ENCODE measurements at regions not wholly inside any gene's neighbourhood (a gene's known extent, or its start where the extent isn't known, plus 50 kb on each side); places are given as distances from the start of the nearest gene placed in this dataset.
"Not testable (repeated sequence)": the region's sequence is repeated elsewhere in the genome, so short reads cannot be mapped to it uniquely, and the experiment has no call there.

DNA sequence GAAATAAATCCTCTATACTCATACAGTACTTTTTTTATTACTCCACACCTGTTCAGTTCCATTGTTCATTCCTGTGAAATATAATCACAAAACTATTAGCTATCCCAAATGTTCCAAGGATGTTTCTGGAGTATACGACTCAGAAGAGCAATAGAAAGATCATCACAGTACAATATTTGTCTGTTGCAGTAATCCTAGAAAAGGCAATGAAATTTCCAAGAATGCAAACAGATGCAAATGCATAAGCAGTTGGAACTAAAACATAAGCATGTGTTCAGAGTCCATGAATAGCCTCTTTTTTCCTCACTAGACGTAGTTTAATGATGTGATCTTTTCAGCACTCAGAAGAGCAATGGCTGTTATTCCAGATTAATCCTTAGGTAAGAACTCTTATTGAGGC, 55.2 kb downstream of the RTL3 start:
- ATAC-seq, result no peak

GRCh38 chrX:78595901-78596502, 63.1 kb downstream of the RTL3 start:
- ATAC-seq, result no peak
- DNase-seq, result peak; percentile 17

More for the DNA sequence above, 55.2 kb downstream of the RTL3 start:
- no peak for DNase-seq

GRCh38 chrX:78593701-78594100, 65.4 kb downstream of the RTL3 start:
- no peak for ATAC-seq

GRCh38 chrX:78592030-78592429, 67.1 kb downstream of the RTL3 start:
- DNase-seq, result no peak
- no peak for ATAC-seq

More at GRCh38 chrX:78593701-78594100, 65.4 kb downstream of the RTL3 start:
- no peak for DNase-seq

DNA sequence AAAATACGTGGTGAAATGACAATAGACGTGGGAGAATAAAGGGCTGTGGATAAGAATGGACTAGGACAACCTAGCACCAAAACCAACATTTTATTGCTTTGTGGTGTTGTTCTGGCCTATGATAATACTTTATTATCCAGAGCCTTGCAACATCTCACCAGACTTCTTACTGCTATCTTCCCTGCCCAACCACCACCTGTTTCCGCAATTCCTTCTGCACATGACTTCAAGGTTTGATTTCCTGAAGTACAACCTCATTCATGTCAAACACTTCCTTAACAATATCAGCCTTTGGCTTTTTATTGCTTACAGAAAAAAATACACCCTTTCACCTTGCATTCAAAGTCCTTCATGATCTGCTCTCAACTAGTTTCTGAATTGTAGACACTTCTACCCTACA, 84.8 kb downstream of the RTL3 start:
- DNase-seq, result no peak
- no peak for ATAC-seq

GRCh38 chrX:78573630-78574029, 85.5 kb downstream of the RTL3 start:
- ATAC-seq (no peak), DNase-seq (no peak)

DNA sequence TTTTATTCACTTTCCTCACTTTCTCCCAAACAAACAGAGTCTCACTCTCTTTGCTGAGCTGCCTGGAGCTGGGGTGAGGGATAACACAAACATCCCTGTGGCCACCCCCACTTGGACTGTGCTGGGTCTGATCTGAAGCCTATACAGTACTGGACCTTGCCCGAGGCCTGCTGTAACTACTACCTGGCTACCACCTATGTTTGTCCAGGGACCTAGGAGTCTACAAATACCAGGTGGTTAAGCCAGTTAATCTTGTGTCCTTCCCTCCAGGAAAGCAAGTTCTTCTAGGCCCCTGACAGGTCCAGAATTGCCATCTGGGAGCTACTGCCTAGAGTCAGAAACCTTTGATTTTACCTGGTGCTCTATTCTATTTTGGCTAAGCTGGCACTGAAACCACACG, 87.3 kb downstream of the RTL3 start:
- ATAC-seq, result no peak

DNA sequence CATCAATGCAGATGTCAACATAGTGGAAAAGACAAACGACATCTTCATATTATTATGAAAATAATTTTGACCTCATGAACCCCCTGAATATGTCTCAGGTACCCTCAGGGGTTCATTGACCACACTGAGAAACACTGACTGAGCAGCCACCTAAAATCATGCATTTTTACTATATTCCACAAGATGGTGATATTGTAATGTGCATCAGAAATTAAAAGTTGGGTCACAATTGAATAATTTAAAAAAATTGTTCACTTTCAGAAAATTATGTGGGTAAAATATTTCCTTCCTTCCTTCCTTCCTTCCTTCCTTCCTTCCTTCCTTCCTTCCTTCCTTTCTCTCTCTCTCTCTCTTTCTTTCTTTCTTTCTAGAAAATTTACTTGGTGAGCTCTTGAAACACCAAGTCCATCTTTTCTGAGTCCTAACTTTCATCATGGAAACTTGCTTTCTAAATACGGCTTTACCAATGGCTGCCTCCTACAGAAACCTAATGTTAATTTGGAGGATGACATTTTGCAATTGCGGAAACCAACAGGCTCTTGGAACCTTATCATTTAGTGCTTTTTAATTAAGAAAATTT, 103.6 kb downstream of the RTL3 start:
- no peak for ATAC-seq
- no peak for DNase-seq

More for the DNA sequence above, 87.3 kb downstream of the RTL3 start:
- DNase-seq, result no peak

GRCh38 chrX:78552628-78553027, 106.5 kb downstream of the RTL3 start:
- not testable (repeated sequence) for ATAC-seq, DNase-seq

DNA sequence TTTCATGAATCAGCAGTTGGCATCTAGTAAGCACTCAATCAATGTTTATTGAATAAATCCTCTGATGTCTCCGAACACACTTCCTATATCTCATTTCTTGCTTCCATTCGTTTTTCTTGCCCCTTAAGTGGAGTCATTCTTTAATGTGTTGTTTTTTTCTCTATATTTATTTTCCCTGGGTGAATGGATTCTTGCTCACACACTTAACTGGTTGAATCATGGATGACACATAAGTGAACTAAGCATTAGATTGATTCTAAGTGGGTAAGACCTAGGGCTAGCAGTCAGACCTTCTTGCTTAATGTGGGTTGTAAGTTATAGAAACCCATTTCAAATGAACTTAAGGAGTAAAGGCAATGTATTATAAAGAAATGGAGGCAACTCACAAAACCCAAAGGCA, 111.1 kb downstream of the RTL3 start:
- ATAC-seq, result no peak
- DNase-seq, result no peak

DNA sequence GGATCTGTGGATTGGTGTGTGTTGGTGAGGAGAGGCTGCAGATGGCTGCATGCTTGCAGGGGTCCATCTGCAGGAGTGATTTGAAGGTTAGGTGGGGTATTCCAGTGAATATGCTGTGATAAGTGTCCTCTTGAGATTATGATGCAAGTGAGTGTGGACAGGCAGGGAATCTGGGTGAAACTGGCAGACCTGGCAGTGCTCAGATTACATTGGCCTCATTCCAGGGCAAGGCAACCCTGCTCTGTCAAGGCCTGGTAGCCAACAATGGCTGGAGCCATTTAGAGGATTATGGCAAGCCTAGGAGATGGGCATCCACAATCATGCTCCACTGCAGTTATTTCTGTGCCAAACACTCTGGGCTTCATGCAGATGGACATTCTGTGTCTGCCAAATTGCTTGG, 113.9 kb downstream of the RTL3 start:
- DNase-seq (no peak), ATAC-seq (no peak)

- DNase-seq (no peak), ATAC-seq (no peak)
Observed at GRCh38 chrX:78543281-78543680, 115.8 kb downstream of the RTL3 start.

GRCh38 chrX:78540171-78540570, 119.0 kb downstream of the RTL3 start:
- ATAC-seq (no peak), DNase-seq (no peak)

- ATAC-seq, result no peak
Observed at GRCh38 chrX:78534221-78534620, 124.9 kb downstream of the RTL3 start.

DNA sequence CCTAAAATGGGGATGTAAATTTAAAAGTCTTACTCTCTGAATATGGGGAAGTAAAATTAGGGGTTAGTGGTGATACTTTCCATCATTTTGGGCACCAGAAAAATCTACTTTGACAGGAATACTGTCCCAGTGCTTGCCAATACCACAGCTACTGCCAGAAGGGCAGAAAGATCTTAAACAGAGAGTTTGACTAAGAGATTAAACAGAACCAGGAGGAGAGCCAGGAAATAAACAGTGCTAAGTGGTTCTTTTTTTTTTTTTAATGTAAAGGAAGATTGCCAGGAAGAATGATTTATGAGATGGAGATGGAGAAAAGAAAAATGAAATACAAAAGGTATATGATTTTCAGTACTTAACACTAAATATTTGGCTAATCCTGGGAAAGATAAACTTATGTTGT, 126.8 kb downstream of the RTL3 start:
- ATAC-seq (no peak), DNase-seq (no peak)

More at GRCh38 chrX:78534221-78534620, 124.9 kb downstream of the RTL3 start:
- no peak for DNase-seq

DNA sequence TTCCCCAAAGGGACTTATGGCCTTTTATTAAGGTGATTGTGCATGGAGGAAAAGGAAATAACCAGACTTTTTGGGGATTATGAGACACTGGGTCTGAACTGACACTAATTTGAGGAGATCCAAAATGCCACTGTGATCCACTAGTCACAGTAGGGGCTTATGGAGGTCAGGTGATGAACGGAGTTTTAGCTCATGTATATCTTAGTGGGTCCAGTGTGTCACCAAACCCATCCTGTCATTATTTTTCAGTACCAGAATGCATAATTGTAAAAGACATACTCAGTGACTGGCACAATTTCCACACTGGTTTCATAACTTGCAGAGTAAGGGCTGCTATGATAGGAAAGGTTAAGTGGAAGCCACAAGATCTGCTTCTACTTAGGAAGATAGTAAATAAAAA, 131.3 kb downstream of the RTL3 start:
- peak; percentile 74 for ATAC-seq
- DNase-seq, result no peak

GRCh38 chrX:78527263-78527662, 131.9 kb downstream of the RTL3 start:
- peak; percentile 9 for DNase-seq
- peak; percentile 93 for ATAC-seq

DNA sequence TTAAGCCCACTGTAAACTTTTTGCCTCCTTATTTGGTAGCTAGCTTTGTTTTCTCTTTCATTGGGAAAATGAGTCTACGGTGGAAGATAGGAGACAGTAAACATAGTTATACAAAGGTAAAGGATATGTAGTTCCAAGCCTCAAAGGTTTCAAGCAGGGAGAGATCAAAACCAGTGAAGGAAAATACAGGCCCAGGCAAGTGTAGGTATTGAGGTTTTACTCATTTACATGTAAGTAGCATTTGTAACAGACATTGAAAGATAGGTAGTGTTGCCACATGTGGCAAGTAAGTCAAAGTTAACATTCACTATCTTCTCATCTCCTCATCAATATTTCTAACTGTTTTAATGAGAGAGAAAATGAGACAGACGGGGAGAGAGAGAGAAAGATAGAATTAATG, 136.5 kb downstream of the RTL3 start:
- ATAC-seq, result no peak

GRCh38 chrX:78517124-78517523, 142.0 kb downstream of the RTL3 start:
- ATAC-seq (peak; percentile 91), DNase-seq (peak; percentile 35)

More for the DNA sequence above, 136.5 kb downstream of the RTL3 start:
- no peak for DNase-seq

- ATAC-seq (peak; percentile 85), DNase-seq (no peak)
Observed at GRCh38 chrX:78514852-78515251, 144.3 kb downstream of the RTL3 start.

- ATAC-seq (no peak), DNase-seq (no peak)
Observed at GRCh38 chrX:78513971-78514738, 145.0 kb downstream of the RTL3 start.

GRCh38 chrX:78506248-78506647, 152.9 kb downstream of the RTL3 start:
- DNase-seq, result no peak
- no peak for ATAC-seq

GRCh38 chrX:78496483-78496882, 162.6 kb downstream of the RTL3 start:
- ATAC-seq (no peak), DNase-seq (no peak)

Measured in stimulated activated naive CD8-positive, alpha-beta T cell treated with anti-CD3 and anti-CD28 coated beads, Interleukin-15, Interleukin-2, amounts not matched to agents 100 U/mL and 50 U/mL, for 24 hours (primary cell).